ENCODE measurements at regions not wholly inside any gene's neighbourhood (a gene's known extent, or its start where the extent isn't known, plus 50 kb on each side); places are given as distances from the start of the nearest gene placed in this dataset.

DNA sequence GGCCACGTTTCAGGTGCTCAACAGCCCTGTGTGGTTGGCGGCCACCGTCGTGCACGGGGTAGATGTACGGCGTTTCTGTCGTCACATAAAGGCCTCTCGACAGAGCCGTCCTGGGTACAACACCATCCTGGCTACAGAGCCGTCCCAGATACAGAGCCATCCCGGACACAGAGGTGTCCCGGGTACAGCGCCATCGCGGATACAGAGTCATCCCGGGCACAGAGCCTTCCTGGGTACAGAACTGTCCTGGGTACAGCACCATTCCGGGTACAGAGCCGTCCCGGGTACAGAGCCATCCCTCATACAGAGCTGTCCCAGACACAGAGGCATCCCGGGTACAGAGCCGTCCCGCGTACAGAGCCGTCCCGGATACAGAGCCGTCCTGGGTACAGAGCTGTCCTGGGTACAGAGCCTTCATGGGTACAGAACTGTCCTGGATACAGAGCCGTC lies 222.7 kb upstream of the SOX1 start:
- TF ChIP-seq GATA3 (IDR thresholded peaks at IDR 0.05; ENCODE audit: low read depth, low read length) = no peak

- TF ChIP-seq GATA2 (IDR thresholded peaks at IDR 0.05; ENCODE audit: low read depth, low read length) = no peak
- no peak for TF ChIP-seq GATA3 (IDR thresholded peaks at IDR 0.05; ENCODE audit: low read depth, low read length)
These were observed 222.3 kb upstream of the SOX1 start for GRCh38 chr13:111844682-111845081.

DNA sequence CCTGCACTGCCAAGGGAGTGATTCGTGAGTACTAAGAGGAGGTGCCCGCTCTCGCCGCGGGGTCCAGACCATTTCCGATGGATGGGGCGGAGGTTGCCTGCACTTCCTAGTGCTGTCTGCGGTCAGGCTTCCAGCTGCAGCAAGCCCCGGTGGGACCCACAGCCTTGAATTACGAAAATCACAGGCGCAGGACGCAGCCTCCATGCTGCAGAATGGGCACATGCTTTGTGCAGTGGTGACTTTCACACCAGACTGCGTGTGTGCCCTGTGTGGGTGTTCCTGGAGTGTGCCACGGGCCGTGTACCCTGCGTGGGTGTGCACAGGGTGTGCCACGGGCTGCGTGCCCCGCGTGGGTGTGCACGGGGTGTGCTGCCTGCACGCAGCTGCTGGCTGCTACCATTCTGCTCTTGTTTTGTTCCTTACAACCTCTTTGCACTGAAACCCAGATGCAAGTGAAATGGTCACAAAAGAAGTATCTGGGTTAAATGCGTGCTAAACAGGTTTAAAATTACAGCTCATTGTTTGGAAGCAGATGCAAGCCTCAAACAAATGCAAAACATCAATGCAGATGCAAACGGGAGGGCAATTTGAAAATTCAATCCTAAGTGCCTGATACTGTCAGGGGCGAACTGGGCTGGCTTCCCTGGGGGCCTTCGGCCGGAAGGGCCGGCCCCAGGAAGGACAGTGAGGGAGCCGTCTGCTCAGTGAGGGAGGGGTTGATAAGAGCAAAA lies 221.2 kb upstream of the SOX1 start:
- no peak for TF ChIP-seq GATA2 (IDR thresholded peaks at IDR 0.05; ENCODE audit: low read depth, low read length)
- TF ChIP-seq GATA3 (IDR thresholded peaks at IDR 0.05; ENCODE audit: low read depth, low read length) = no peak

DNA sequence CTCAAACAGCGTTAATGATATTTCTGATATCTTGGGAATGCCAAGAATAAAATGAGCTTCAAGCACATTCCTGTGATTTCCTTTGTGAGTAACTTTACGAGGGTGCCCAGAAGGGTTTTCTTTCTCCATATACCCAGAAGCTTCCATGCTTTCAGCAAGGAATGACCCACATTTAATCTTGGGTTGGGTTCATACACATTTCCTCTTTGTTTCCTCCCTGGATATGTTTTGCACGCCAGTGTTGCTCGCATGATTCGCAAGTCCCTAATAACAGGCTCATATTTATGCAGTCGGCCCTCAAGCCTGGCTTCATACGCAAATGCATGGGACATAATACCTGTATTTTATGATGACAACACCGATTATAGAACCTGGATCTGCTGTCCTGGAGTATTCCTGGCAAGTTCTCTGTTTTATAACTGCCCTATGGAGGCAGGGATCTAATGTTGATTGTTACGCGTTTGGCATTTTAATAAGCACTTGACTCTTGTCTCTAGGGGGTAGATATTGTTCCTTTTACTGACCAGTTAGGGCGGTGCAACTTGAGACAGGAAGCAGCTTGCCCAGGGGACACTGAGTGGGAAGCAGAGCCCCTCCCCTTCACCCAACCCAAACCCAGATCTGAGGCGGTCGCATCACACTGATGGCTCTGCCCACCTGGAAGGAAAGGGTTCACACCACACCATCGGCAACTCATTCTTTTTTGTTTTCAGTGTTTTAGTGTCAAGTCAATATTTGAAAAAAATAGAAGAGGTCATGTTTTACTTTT lies 220.4 kb upstream of the SOX1 start:
- no peak for TF ChIP-seq GATA3 (IDR thresholded peaks at IDR 0.05; ENCODE audit: low read depth, low read length)
- TF ChIP-seq GATA2 (IDR thresholded peaks at IDR 0.05; ENCODE audit: low read depth, low read length) = no peak

DNA sequence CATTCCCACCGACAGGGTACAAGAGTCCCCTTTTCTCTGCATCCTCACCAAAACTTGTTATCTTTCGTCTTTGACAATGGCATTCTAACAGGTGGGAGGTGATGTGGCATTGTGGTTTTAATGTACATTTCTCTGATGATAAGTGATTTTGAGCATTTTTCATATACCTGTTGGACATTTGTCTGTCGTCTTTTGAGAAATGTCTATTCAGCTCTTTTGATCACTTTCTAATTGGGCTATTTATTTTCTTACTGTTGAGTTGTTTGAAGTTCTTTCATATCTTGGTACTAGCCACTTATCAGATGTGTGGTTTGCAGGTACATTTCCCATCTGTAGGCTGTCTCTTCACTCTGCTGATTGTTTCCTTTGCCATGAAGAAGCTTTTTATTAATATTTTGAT lies 219.0 kb upstream of the SOX1 start:
- TF ChIP-seq GATA3 (IDR thresholded peaks at IDR 0.05; ENCODE audit: low read depth, low read length) = no peak
- no peak for TF ChIP-seq GATA2 (IDR thresholded peaks at IDR 0.05; ENCODE audit: low read depth, low read length)

GRCh38 chr13:111850458-111850857 lies 216.5 kb upstream of the SOX1 start:
- TF ChIP-seq GATA2 (IDR thresholded peaks at IDR 0.05; ENCODE audit: low read depth, low read length) = no peak
- TF ChIP-seq GATA3 (IDR thresholded peaks at IDR 0.05; ENCODE audit: low read depth, low read length) = no peak

DNA sequence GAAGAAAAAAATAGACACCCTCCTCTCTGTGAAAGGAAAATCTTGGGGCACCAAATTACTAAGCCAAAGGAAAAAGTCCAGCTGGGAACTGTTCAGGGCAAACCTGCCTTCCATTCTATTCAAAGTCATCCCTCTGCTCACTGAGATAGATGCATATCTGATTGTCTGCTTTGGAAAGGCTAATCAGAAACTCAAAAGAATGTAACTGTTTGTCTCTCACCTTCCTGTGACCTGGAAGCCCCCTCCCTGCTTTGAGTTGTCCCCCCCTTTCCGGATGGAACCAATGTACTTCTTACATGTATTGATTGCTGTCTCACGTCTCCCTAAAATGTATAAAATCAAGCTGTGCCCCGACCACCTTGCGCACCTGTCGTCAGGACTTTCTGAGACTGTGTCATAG lies 216.0 kb upstream of the SOX1 start:
- TF ChIP-seq GATA2 (IDR thresholded peaks at IDR 0.05; ENCODE audit: low read depth, low read length) = no peak
- TF ChIP-seq GATA3 (IDR thresholded peaks at IDR 0.05; ENCODE audit: low read depth, low read length) = no peak

DNA sequence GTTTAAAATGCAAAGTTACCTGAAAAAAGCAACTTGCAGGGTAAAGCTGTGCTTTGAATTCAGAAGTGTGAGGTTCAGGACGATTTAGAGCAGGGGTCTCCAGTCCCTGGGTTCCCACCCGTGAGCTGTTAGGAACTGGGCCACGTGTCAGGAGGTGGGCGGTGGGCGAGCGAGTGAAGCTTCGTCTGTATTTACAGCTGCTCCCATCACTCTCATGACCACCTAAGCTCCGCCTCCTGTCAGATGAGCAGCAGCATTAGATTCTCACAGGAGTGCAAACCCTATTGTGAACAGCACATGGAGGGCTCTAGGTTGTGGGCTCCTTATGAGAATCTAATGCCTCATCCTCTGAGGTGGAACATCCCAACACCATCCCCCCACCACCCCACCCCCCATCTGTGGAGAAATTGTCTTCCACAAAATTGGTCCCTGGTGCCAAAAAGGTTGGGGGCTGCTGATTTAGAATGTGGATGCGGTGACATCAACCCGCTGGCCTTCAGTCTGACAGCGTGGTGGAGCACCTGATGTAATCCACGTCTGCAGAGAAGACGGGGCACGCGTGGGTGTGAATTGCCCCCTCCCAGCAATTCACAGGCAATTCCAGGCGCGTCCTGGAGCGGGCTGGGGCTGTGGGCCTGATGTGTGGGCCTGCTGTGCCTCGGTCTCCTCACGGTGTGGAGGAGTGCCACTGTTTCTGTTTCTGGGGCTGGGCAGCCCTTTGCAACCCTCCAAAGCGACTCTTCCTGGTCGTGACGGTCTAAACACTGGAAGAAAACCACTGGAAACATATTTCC lies 214.0 kb upstream of the SOX1 start:
- no peak for TF ChIP-seq GATA2 (IDR thresholded peaks at IDR 0.05; ENCODE audit: low read depth, low read length)
- TF ChIP-seq GATA3 (IDR thresholded peaks at IDR 0.05; ENCODE audit: low read depth, low read length) = no peak

GRCh38 chr13:111853721-111854120 lies 213.2 kb upstream of the SOX1 start:
- no peak for TF ChIP-seq GATA2 (IDR thresholded peaks at IDR 0.05; ENCODE audit: low read depth, low read length)
- no peak for TF ChIP-seq GATA3 (IDR thresholded peaks at IDR 0.05; ENCODE audit: low read depth, low read length)

DNA sequence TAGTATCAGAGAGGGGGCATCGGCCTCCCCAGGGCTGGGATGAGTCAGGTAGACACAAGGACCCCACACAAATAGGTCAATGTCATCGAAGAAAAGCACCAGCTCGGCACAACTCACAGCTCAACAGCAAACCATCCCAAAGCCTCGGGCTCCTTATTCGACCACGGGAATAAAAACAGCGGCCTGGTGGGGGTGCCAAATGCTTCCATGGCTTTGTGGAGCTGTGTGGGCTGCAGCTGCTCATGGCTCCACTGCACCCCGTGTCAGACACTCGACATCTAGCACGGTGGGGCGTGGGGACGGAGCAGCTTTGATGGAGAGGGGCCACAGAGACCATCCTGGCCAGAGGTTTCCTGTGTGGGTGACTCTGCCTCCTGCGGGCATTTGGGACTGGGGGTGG lies 212.5 kb upstream of the SOX1 start:
- TF ChIP-seq GATA2 (IDR thresholded peaks at IDR 0.05; ENCODE audit: low read depth, low read length) = no peak
- no peak for TF ChIP-seq GATA3 (IDR thresholded peaks at IDR 0.05; ENCODE audit: low read depth, low read length)

- no peak for TF ChIP-seq GATA3 (IDR thresholded peaks at IDR 0.05; ENCODE audit: low read depth, low read length)
- TF ChIP-seq GATA2 (IDR thresholded peaks at IDR 0.05; ENCODE audit: low read depth, low read length) = no peak
These were observed 211.8 kb upstream of the SOX1 start for GRCh38 chr13:111855191-111855590.

DNA sequence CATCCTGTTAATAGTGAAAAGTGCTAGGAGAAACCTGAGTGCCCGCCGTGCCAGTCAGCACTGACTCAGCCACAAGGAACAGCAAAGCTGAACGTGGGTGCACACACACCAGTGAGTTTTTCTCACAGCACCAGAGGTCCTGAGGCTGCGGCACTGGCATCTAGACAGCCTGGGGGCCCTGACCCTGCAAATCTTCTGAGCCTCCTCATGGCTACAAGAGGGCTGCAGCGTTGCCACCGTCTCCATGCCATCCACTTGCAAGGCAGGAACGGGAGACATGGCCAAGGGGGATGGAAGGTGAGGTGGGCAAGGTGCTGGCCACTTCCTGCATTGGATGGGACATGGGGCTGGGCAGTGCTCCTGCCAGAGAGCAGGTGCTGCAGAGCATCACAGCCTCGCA lies 211.2 kb upstream of the SOX1 start:
- TF ChIP-seq GATA3 (IDR thresholded peaks at IDR 0.05; ENCODE audit: low read depth, low read length) (no peak), GATA2 (IDR thresholded peaks at IDR 0.05; ENCODE audit: low read depth, low read length) (no peak)

GRCh38 chr13:111856571-111856970 lies 210.4 kb upstream of the SOX1 start:
- no peak for TF ChIP-seq GATA3 (IDR thresholded peaks at IDR 0.05; ENCODE audit: low read depth, low read length)
- no peak for TF ChIP-seq GATA2 (IDR thresholded peaks at IDR 0.05; ENCODE audit: low read depth, low read length)

DNA sequence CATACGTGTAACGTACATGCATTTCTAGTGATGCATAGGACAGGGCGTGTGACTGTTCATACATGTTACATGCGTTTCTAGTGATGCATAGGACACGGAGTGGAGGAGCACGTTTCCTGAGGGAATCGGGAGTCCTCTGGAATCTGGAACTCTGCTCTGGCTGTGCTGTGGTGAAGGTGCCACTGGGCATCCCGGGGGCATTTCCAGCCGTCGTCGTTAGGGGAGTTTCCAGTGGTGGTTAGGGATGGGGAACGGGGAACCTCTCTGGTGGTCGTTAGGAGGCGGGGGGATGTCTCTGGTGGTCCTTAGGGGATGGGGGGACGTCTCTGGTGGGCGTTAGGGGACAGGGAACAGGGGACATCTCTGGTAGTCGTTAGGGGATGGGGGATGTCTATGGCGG lies 209.6 kb upstream of the SOX1 start:
- TF ChIP-seq GATA2 (IDR thresholded peaks at IDR 0.05; ENCODE audit: low read depth, low read length) = no peak
- no peak for TF ChIP-seq GATA3 (IDR thresholded peaks at IDR 0.05; ENCODE audit: low read depth, low read length)

Data from SH-SY5Y (cell line).